ENCODE measurements at regions not wholly inside any gene's neighbourhood (a gene's known extent, or its start where the extent isn't known, plus 50 kb on each side); places are given as distances from the start of the nearest gene placed in this dataset.

- no peak for TF ChIP-seq CTCF (conservative IDR thresholded peaks at IDR 0.05)
- no peak overlapping the region for H3K27ac ChIP-seq
These were observed 267.2 kb upstream of the RASGEF1B start for GRCh38 chr4:81738891-81739290.

- H3K27ac ChIP-seq = no peak overlapping the region
- no peak for TF ChIP-seq CTCF (conservative IDR thresholded peaks at IDR 0.05)
These were observed 266.3 kb upstream of the RASGEF1B start for GRCh38 chr4:81737865-81738559.

- H3K27ac ChIP-seq = no peak overlapping the region
- TF ChIP-seq CTCF (conservative IDR thresholded peaks at IDR 0.05) = no peak
These were observed 264.6 kb upstream of the RASGEF1B start for GRCh38 chr4:81736324-81736723.

GRCh38 chr4:81732980-81733379 lies 261.3 kb upstream of the RASGEF1B start:
- TF ChIP-seq CTCF (conservative IDR thresholded peaks at IDR 0.05) = no peak
- no peak overlapping the region for H3K27ac ChIP-seq

- no peak for TF ChIP-seq CTCF (conservative IDR thresholded peaks at IDR 0.05)
- no peak overlapping the region for H3K27ac ChIP-seq
These were observed 253.2 kb upstream of the RASGEF1B start for GRCh38 chr4:81724925-81725329.

GRCh38 chr4:81723927-81724587 lies 252.3 kb upstream of the RASGEF1B start:
- no peak for TF ChIP-seq CTCF (conservative IDR thresholded peaks at IDR 0.05)
- peak overlapping the region; percentile 11; the same call in 1 of the 2 replicates for H3K27ac ChIP-seq

GRCh38 chr4:81723019-81723884 lies 251.5 kb upstream of the RASGEF1B start:
- no peak for TF ChIP-seq CTCF (conservative IDR thresholded peaks at IDR 0.05)
- peak overlapping the region; percentile 11; the same call in 1 of the 2 replicates for H3K27ac ChIP-seq

All from VCaP (cell line).